ENCODE measurements at regions not wholly inside any gene's neighbourhood (a gene's known extent, or its start where the extent isn't known, plus 50 kb on each side); places are given as distances from the start of the nearest gene placed in this dataset.

DNA sequence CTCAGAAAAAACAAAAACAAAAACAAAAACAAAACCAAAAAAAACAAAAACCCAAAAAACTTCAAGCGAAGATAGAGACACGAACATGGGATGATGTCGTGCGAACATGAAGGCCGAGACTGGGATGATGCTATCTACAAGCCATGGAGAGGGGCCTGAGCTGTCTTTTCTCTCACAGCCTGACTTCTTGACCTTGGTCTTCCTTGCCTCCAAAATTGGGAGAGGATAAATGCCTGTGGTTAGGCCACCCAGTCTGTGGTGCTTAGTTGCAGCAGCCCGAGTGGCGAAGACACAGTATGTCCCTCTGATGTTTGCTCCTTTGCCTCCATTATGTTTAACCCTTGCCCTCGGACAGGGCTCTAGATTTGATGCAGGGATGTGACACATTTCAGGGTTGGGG lies 130.4 kb upstream of the BASP1 start:
- WGBS, 2 experiments (ENCODE audit: insufficient coverage in 1 of 2, insufficient read length in 1 of 2), result 94 to 96% methylated on average over 6 to 8 of the region's 8 CpGs
- no peak for DNase-seq
- no peaks in the 10 kb centered on the region for H3K36me3 Mint-ChIP-seq (ENCODE audit: low read depth)
- no peaks in the 10 kb centered on the region for H3K9me3 Mint-ChIP-seq
- no peaks in the 10 kb centered on the region for H3K36me3 ChIP-seq (ENCODE audit: control insufficient read depth, insufficient read depth, low read length)
- H3K4me1 ChIP-seq (ENCODE audit: control insufficient read depth, insufficient read depth, low read length), result no peaks in the 10 kb centered on the region
- no peak overlapping the region for H3K4me3 Mint-ChIP-seq
- no peaks in the 10 kb centered on the region for H3K27me3 Mint-ChIP-seq (ENCODE audit: insufficient read depth)
- H3K4me1 Mint-ChIP-seq, result no peaks in the 10 kb centered on the region
- TF ChIP-seq, protein P1, sequence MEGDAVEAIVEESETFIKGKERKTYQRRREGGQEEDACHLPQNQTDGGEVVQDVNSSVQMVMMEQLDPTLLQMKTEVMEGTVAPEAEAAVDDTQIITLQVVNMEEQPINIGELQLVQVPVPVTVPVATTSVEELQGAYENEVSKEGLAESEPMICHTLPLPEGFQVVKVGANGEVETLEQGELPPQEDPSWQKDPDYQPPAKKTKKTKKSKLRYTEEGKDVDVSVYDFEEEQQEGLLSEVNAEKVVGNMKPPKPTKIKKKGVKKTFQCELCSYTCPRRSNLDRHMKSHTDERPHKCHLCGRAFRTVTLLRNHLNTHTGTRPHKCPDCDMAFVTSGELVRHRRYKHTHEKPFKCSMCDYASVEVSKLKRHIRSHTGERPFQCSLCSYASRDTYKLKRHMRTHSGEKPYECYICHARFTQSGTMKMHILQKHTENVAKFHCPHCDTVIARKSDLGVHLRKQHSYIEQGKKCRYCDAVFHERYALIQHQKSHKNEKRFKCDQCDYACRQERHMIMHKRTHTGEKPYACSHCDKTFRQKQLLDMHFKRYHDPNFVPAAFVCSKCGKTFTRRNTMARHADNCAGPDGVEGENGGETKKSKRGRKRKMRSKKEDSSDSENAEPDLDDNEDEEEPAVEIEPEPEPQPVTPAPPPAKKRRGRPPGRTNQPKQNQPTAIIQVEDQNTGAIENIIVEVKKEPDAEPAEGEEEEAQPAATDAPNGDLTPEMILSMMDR (conservative IDR thresholded peaks at IDR 0.05), result no peak
- no peak overlapping the region for H3K27ac ChIP-seq (ENCODE audit: low read depth, low read length)
- H3K9ac ChIP-seq (ENCODE audit: extremely low read depth, low read length, poor library complexity, severe bottlenecking), result no peak overlapping the region
- no peak overlapping the region for H3K27ac Mint-ChIP-seq
- no peak overlapping the region for H3K4me3 ChIP-seq (ENCODE audit: low read length)
- no peaks in the 10 kb centered on the region for H3K9me3 ChIP-seq (ENCODE audit: control insufficient read depth, low read length)
- no peaks in the 10 kb centered on the region for H3K27me3 ChIP-seq (ENCODE audit: control insufficient read depth, insufficient read depth, low read length, poor library complexity, severe bottlenecking)

- DNase-seq, result no peak
- no peak overlapping the region for H3K27ac Mint-ChIP-seq
- H3K4me3 Mint-ChIP-seq, result no peak overlapping the region
- no peaks in the 10 kb centered on the region for H3K9me3 Mint-ChIP-seq
- H3K9ac ChIP-seq (ENCODE audit: extremely low read depth, low read length, poor library complexity, severe bottlenecking), result no peak overlapping the region
- WGBS, 2 experiments (ENCODE audit: insufficient coverage in 1 of 2, insufficient read length in 1 of 2), result 76 to 95% methylated on average over 2 to 4 of the region's 4 CpGs
- no peak overlapping the region for H3K27ac ChIP-seq (ENCODE audit: low read depth, low read length)
- H3K9me3 ChIP-seq (ENCODE audit: control insufficient read depth, low read length), result no peaks in the 10 kb centered on the region
- no peaks in the 10 kb centered on the region for H3K36me3 ChIP-seq (ENCODE audit: control insufficient read depth, insufficient read depth, low read length)
- TF ChIP-seq, protein P1 (conservative IDR thresholded peaks at IDR 0.05), result no peak
- H3K27me3 Mint-ChIP-seq (ENCODE audit: insufficient read depth), result no peaks in the 10 kb centered on the region
- no peaks in the 10 kb centered on the region for H3K4me1 Mint-ChIP-seq
- H3K36me3 Mint-ChIP-seq (ENCODE audit: low read depth), result no peaks in the 10 kb centered on the region
- no peak overlapping the region for H3K4me3 ChIP-seq (ENCODE audit: low read length)
- H3K4me1 ChIP-seq (ENCODE audit: control insufficient read depth, insufficient read depth, low read length), result no peaks in the 10 kb centered on the region
- no peaks in the 10 kb centered on the region for H3K27me3 ChIP-seq (ENCODE audit: control insufficient read depth, insufficient read depth, low read length, poor library complexity, severe bottlenecking)
These were observed 129.4 kb upstream of the BASP1 start for GRCh38 chr5:17088051-17088450.

GRCh38 chr5:17089001-17089400 lies 128.4 kb upstream of the BASP1 start:
- Histone ChIP-seq H3K9ac (ENCODE audit: extremely low read depth, low read length, poor library complexity, severe bottlenecking) (no peak overlapping the region), H3K9me3 (ENCODE audit: control insufficient read depth, low read length) (no peaks in the 10 kb centered on the region), H3K27ac (ENCODE audit: low read depth, low read length) (no peak overlapping the region), H3K27me3 (ENCODE audit: control insufficient read depth, insufficient read depth, low read length, poor library complexity, severe bottlenecking) (no peaks in the 10 kb centered on the region), H3K4me3 (ENCODE audit: low read length) (no peak overlapping the region), H3K4me1 (ENCODE audit: control insufficient read depth, insufficient read depth, low read length) (no peaks in the 10 kb centered on the region), H3K36me3 (ENCODE audit: control insufficient read depth, insufficient read depth, low read length) (no peaks in the 10 kb centered on the region)
- Mint-ChIP-seq H3K27ac (no peak overlapping the region), H3K36me3 (ENCODE audit: low read depth) (no peaks in the 10 kb centered on the region), H3K4me3 (no peak overlapping the region), H3K27me3 (ENCODE audit: insufficient read depth) (no peaks in the 10 kb centered on the region), H3K4me1 (no peaks in the 10 kb centered on the region), H3K9me3 (no peaks in the 10 kb centered on the region)
- TF ChIP-seq, protein P1 (conservative IDR thresholded peaks at IDR 0.05), result no peak
- DNase-seq, result no peak
